Keratinocyte (primary cell): ENCODE measurements at regions not wholly inside any gene's neighbourhood (a gene's known extent, or its start where the extent isn't known, plus 50 kb on each side); places are given as distances from the start of the nearest gene placed in this dataset.

Source experiments
- DNase-seq: peaks from one replicate; pipeline ENCODE4 v3.0.0-alpha.2; 2011; ENCODE audit warnings: low read depth, missing footprints, low spot score
- FAIRE-seq: peaks from 2 replicates; lab custom pipeline; 2011; peaks lifted over from hg19 to GRCh38; lab: Jason Lieb, UNC
- H2AFZ ChIP-seq: 2 replicates; pipeline ENCODE4 v1.6.0; 2012; ENCODE audit warnings: low read length, control low read depth, inconsistent platforms; ENCODE audit not compliant: control insufficient read depth
- H3K27ac ChIP-seq: 2 replicates; pipeline ENCODE4 v1.5.1; 2011; ENCODE audit warnings: low read length; ENCODE audit not compliant: control insufficient read depth, insufficient read depth
- H3K27me3 ChIP-seq: 3 replicates; pipeline ENCODE4 v1.6.0; 2011; ENCODE audit warnings: low read length; ENCODE audit not compliant: control insufficient read depth, insufficient read depth; ENCODE audit errors: extremely low read depth
- H3K36me3 ChIP-seq, 2 experiments: 2 replicates in 1 of 2; 3 replicates in 1 of 2; pipeline ENCODE4 v1.5.1; 2011; ENCODE audit warnings: low read length in 2 of 2, mild to moderate bottlenecking in 1 of 2; ENCODE audit not compliant: control insufficient read depth in 2 of 2, insufficient read depth in 2 of 2; ENCODE audit errors: extremely low read depth in 1 of 2
- H3K4me1 ChIP-seq: 3 replicates; pipeline ENCODE4 v1.5.1; 2011; ENCODE audit warnings: low read length; ENCODE audit not compliant: control insufficient read depth, insufficient read depth; ENCODE audit errors: extremely low read depth
- H3K4me2 ChIP-seq: 3 replicates; pipeline ENCODE4 v1.6.0; 2011; ENCODE audit warnings: low read depth, low read length; ENCODE audit not compliant: control insufficient read depth, insufficient read depth; ENCODE audit errors: extremely low read depth
- H3K4me3 ChIP-seq, 3 experiments: fragments of 200-600 bp in 1 of 3; sonication (generic) in 1 of 3; 2 replicates in 2 of 3; 3 replicates in 1 of 3; pipeline ENCODE4 v1.5.1; 2011 to 2016; ENCODE audit warnings: low read length in 3 of 3, mild to moderate bottlenecking in 3 of 3, control low read depth in 2 of 3, inconsistent platforms in 1 of 3, low read depth in 1 of 3, mixed read lengths in 1 of 3, mixed run types in 1 of 3, moderate library complexity in 1 of 3; ENCODE audit not compliant: control insufficient read depth in 2 of 3, insufficient read depth in 2 of 3; ENCODE audit errors: extremely low read depth in 1 of 3
- H3K79me2 ChIP-seq: 2 replicates; pipeline ENCODE4 v1.6.0; 2012; ENCODE audit warnings: low read length; ENCODE audit not compliant: control insufficient read depth, insufficient read depth
- H3K9ac ChIP-seq: 3 replicates; pipeline ENCODE4 v1.6.0; 2011; ENCODE audit warnings: low read length; ENCODE audit not compliant: control insufficient read depth, insufficient read depth; ENCODE audit errors: extremely low read depth
- H3K9me1 ChIP-seq: 3 replicates; pipeline ENCODE4 v1.6.0; 2011; ENCODE audit warnings: low read length; ENCODE audit not compliant: control insufficient read depth, insufficient read depth; ENCODE audit errors: extremely low read depth
- H3K9me3 ChIP-seq: 2 replicates; pipeline ENCODE4 v1.5.1; 2012; ENCODE audit warnings: low read depth, low read length; ENCODE audit not compliant: control insufficient read depth
- H4K20me1 ChIP-seq: 3 replicates; pipeline ENCODE4 v1.6.0; 2011; ENCODE audit warnings: low read length; ENCODE audit not compliant: control insufficient read depth, insufficient read depth; ENCODE audit errors: extremely low read depth
- EZH2 ChIP-seq: IDR thresholded peaks from one replicate; pipeline ENCODE4 v1.6.1; 2012; ENCODE audit warnings: inconsistent platforms, mild to moderate bottlenecking, low read length, moderate library complexity
- dilution Hi-C: fragments of 300-500 bp; cut with MboI; formaldehyde crosslinking; loops from one replicate; pipeline ENCODE4 v1.7.0; 2020; ENCODE audit warnings: low sequenced_read_pairs; ENCODE audit not compliant: extremely low pct_ligation_motif_present
- TF ChIP-seq, protein P1 (sequence below), 3 experiments: IDR thresholded peaks in 1 of 3; conservative IDR thresholded peaks in 1 of 3; optimal IDR thresholded peaks in 1 of 3; 2 replicates in 2 of 3; 3 replicates in 1 of 3; pipeline versions ENCODE3 to v1.5.1; 2011; ENCODE audit warnings: low read length in 3 of 3, mild to moderate bottlenecking in 3 of 3, moderate library complexity in 2 of 3, control low read depth in 1 of 3, inconsistent platforms in 1 of 3; ENCODE audit not compliant: insufficient read depth in 2 of 3; ENCODE audit errors: extremely low read depth in 1 of 3

- TF ChIP-seq, protein P1, sequence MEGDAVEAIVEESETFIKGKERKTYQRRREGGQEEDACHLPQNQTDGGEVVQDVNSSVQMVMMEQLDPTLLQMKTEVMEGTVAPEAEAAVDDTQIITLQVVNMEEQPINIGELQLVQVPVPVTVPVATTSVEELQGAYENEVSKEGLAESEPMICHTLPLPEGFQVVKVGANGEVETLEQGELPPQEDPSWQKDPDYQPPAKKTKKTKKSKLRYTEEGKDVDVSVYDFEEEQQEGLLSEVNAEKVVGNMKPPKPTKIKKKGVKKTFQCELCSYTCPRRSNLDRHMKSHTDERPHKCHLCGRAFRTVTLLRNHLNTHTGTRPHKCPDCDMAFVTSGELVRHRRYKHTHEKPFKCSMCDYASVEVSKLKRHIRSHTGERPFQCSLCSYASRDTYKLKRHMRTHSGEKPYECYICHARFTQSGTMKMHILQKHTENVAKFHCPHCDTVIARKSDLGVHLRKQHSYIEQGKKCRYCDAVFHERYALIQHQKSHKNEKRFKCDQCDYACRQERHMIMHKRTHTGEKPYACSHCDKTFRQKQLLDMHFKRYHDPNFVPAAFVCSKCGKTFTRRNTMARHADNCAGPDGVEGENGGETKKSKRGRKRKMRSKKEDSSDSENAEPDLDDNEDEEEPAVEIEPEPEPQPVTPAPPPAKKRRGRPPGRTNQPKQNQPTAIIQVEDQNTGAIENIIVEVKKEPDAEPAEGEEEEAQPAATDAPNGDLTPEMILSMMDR (optimal IDR thresholded peaks at IDR 0.05 in 1 of 3, IDR thresholded peaks at IDR 0.05 in 1 of 3, conservative IDR thresholded peaks at IDR 0.05 in 1 of 3; ENCODE audit: extremely low read depth in 1 of 3, insufficient read depth in 2 of 3, low read length in 3 of 3): no peak
- no peak for TF ChIP-seq EZH2
- Histone ChIP-seq H3K9me1 (no peaks in the 10 kb centered on the region), H3K9me3 (no peaks in the 10 kb centered on the region), H3K4me2 (no peak overlapping the region), H3K4me3 (no peak overlapping the region), H3K9ac (no peak overlapping the region), H3K79me2 (no peaks in the 10 kb centered on the region), H4K20me1 (no peaks in the 10 kb centered on the region), H3K36me3 (no peaks in the 10 kb centered on the region), H3K4me1 (no peaks in the 10 kb centered on the region), H3K27ac (no peak overlapping the region), H2AFZ (no peak overlapping the region), H3K27me3 (no peaks in the 10 kb centered on the region)
- DNase-seq (no peak), FAIRE-seq (no peak)
- dilution Hi-C loops: no loop called here
These were observed 204.0 kb upstream of the CCL2 start for GRCh38 chr17:34051046-34051445.

DNA sequence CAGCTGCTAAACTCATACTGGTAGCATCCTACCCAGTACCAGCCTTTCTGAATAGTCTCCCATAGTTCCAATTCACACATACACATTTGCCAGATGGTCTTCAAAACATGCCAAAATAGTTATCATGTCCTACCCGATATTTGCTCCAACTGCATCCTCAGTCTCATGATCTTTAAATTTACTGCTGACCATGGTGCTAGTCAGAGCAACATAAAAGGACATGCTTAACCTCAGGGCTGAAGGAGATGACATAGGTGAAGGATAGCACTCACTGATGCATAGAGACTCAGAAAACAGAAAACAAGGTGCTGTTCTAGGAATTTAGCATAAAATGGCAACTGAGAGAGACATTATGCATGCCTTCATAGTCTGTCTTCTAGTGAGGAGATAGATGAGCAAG is 200.6 kb upstream of the CCL2 start:
- no peak for TF ChIP-seq EZH2
- TF ChIP-seq, protein P1 (optimal IDR thresholded peaks at IDR 0.05 in 1 of 3, IDR thresholded peaks at IDR 0.05 in 1 of 3, conservative IDR thresholded peaks at IDR 0.05 in 1 of 3; ENCODE audit: extremely low read depth in 1 of 3, insufficient read depth in 2 of 3, low read length in 3 of 3): no peak
- Histone ChIP-seq H3K79me2 (no peaks in the 10 kb centered on the region), H4K20me1 (no peaks in the 10 kb centered on the region), H3K9me3 (no peaks in the 10 kb centered on the region), H3K4me3 (no peak overlapping the region), H3K4me1 (no peaks in the 10 kb centered on the region), H3K9me1 (no peaks in the 10 kb centered on the region), H3K36me3 (no peaks in the 10 kb centered on the region), H3K4me2 (no peak overlapping the region), H2AFZ (no peak overlapping the region), H3K9ac (no peak overlapping the region), H3K27me3 (no peaks in the 10 kb centered on the region), H3K27ac (no peak overlapping the region)
- DNase-seq: no peak
- FAIRE-seq: no peak
- dilution Hi-C loops: no loop called here
